Bronchial epithelial cell (primary cell): ENCODE measurements at regions not wholly inside any gene's neighbourhood (a gene's known extent, or its start where the extent isn't known, plus 50 kb on each side); places are given as distances from the start of the nearest gene placed in this dataset.

Experiments
- DNase-seq: peaks from one replicate; pipeline ENCODE4 v3.0.0-alpha.2; 2010; ENCODE audit warnings: low read depth
- FAIRE-seq: peaks from 2 replicates; lab custom pipeline; 2011; peaks lifted over from hg19 to GRCh38; lab: Jason Lieb, UNC
- H3K27me3 ChIP-seq: 2 replicates; pipeline ENCODE4 v1.5.1; 2011; ENCODE audit warnings: low read length; ENCODE audit not compliant: control insufficient read depth, insufficient read depth
- H3K36me3 ChIP-seq: 2 replicates; pipeline ENCODE4 v1.5.1; 2011; ENCODE audit warnings: low read length; ENCODE audit not compliant: control insufficient read depth, insufficient read depth
- H3K4me3 ChIP-seq: 2 replicates; pipeline ENCODE4 v1.5.1; 2011; ENCODE audit warnings: mild to moderate bottlenecking, low read depth, low read length, control low read depth
- CTCF ChIP-seq: IDR thresholded peaks from 2 replicates; pipeline ENCODE4 v1.5.1; 2011; ENCODE audit warnings: mild to moderate bottlenecking, moderate library complexity, low read length, control low read depth, inconsistent platforms; ENCODE audit not compliant: insufficient read depth, severe bottlenecking

DNA sequence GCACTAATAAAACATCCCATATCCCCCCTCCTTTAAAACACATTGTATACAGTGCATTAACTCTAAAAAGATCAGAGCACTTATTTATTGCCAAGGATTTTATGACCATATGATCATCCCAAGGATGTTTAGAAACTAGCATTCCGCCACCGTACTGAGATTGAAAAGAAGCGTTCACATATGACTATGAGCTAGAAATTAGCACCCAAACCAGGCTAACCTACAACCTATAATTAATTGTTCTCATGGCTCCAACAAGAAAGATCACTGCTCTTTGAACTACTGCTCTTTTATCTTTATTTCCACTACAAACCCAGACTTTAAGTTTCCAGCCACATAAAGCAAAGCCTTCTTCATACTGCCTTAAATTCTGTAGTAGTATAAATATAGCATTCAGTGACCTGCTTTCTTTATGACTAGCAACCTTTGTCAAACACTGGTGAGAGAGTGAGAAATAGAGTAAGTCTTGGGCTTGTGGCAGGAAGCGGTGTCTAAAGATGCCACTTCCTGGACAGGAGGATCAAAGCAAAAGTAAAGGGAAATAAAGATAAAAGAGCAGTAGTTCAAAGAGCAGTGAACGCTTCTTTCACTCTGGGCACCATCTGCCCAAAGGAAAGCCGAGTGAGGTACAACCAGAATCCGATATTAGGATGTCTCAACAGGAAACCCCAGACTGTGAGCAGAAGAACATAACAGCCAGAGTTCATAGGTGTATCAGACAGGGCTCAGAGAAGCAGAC lies 151.1 kb upstream of the ERCC6L2 start:
- H3K36me3 ChIP-seq, result no peaks in the 10 kb centered on the region
- no peak for TF ChIP-seq CTCF
- no peak for FAIRE-seq
- no peak overlapping the region for H3K4me3 ChIP-seq
- H3K27me3 ChIP-seq, result no peaks in the 10 kb centered on the region
- DNase-seq, result no peak

GRCh38 chr9:95722141-95722540 lies 153.3 kb upstream of the ERCC6L2 start:
- FAIRE-seq, result no peak
- H3K4me3 ChIP-seq, result no peak overlapping the region
- DNase-seq, result no peak
- TF ChIP-seq CTCF, result no peak
- no peaks in the 10 kb centered on the region for H3K36me3 ChIP-seq
- no peaks in the 10 kb centered on the region for H3K27me3 ChIP-seq

GRCh38 chr9:95721061-95721531 lies 154.4 kb upstream of the ERCC6L2 start:
- FAIRE-seq, result no peak
- TF ChIP-seq CTCF, result no peak

DNA sequence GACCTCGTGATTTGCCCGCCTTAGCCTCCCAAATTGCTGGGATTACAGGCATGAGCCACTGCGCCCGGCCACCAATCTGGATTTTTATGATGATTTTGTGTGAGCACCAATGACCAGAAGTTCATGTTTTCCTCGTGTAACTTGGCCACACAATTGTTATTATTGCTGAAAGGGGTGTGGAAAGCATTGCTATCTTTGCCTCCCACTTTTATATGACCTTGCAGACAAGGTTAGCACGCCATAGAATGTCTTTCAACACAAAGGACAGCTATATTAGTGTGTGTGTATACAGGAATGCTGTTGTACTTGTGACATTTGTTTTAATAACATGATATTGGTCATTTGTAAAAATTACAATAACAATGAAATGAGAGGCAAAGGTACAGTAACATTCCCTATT lies 155.0 kb upstream of the ERCC6L2 start:
- Histone ChIP-seq H3K36me3 (no peaks in the 10 kb centered on the region), H3K4me3 (no peak overlapping the region), H3K27me3 (no peaks in the 10 kb centered on the region)
- DNase-seq (no peak), FAIRE-seq (no peak)
- no peak for TF ChIP-seq CTCF

More at GRCh38 chr9:95721061-95721531, 154.4 kb upstream of the ERCC6L2 start:
- no peaks in the 10 kb centered on the region for H3K27me3 ChIP-seq
- DNase-seq, result no peak
- no peak overlapping the region for H3K4me3 ChIP-seq
- no peaks in the 10 kb centered on the region for H3K36me3 ChIP-seq

DNA sequence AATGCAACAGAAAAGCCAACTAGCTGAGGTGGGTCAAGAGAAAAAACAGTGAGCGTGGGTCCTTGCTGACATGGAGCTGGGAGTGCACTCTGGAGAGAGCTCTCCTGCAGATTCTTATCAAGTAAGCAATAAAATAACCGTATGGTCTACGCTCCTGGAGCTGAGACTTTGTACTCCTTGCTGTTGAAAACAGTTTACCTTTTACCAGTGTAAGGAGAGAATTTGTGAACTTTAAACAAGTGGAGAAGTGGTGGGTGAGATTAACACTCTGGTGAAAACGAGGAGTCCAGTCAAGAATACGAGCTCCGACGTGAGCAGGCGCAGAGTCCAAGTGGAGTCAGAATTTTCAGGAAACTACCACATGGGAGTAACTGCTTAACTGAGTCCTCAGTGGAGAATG lies 156.1 kb upstream of the ERCC6L2 start:
- no peak for TF ChIP-seq CTCF
- Histone ChIP-seq H3K4me3 (no peak overlapping the region), H3K36me3 (no peaks in the 10 kb centered on the region), H3K27me3 (no peaks in the 10 kb centered on the region)
- DNase-seq (no peak), FAIRE-seq (no peak)

DNA sequence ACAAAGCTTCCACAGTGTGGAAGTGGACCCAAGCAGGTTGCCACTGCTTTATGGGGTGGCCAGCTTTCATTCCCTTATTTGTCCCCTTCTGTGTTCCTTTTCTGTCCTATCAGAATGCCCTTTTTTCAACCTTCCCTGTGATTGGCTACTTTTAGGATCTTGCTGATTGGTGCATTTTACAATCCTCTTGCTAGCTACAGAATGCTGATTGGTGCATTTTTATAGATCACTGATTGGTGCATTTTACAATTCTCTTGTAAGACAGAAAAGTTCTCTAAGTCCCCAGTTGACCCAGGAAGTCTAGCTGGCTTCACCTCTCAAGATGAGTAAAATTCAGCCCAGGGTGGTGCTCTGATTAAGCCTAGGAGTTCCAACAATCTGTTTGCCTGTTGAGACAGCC lies 157.2 kb upstream of the ERCC6L2 start:
- FAIRE-seq, result no peak
- no peak for TF ChIP-seq CTCF

More for the DNA sequence above, 157.2 kb upstream of the ERCC6L2 start:
- H3K27me3 ChIP-seq, result no peaks in the 10 kb centered on the region
- DNase-seq, result no peak
- H3K36me3 ChIP-seq, result no peaks in the 10 kb centered on the region
- H3K4me3 ChIP-seq, result no peak overlapping the region
